ENCODE measurements at regions not wholly inside any gene's neighbourhood (a gene's known extent, or its start where the extent isn't known, plus 50 kb on each side); places are given as distances from the start of the nearest gene placed in this dataset.
A peak's percentile ranks its signal among the peaks of the same experiment; 100 is the strongest.

DNA sequence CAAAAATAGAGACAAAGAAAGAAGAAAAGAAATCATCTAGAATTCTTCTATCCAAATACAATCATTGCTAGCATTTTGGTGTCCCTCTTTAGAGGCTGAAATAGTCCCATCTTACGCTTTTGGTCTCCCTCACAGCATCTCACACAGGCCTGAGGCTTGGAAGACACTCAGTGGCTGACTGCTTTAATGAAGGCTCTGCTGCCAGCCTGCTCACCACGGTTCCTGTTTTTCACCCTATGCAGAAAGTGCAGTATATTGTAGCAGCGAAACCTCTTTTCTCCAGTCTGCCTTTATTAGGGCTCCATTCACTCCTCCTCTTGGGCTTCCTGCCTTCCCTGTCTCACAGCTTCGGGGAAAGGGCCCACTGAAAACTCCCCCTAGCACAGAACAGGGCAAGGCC lies 102.2 kb downstream of the JCAD start:
- WGBS = 78% methylated on average over 4 of the region's 4 CpGs
- no peak for DNase-seq (ENCODE audit: low spot score)
- no peaks in the 10 kb centered on the region for H3K9me3 ChIP-seq (ENCODE audit: control insufficient read depth in 4 of 4, low read length in 3 of 4)
- H3K9ac ChIP-seq (ENCODE audit: low read depth in 1 of 2, low read length in 2 of 2) = peak overlapping the region in 1 of 2 donors; percentile 49
- no peaks in the 10 kb centered on the region for H3K27me3 ChIP-seq (ENCODE audit: control insufficient read depth in 4 of 4, insufficient read depth in 4 of 4, low read length in 3 of 4)
- H3K36me3 ChIP-seq (ENCODE audit: control insufficient read depth in 4 of 4, insufficient read depth in 3 of 4, low read depth in 1 of 4, low read length in 3 of 4) = no peaks in the 10 kb centered on the region
- TF ChIP-seq RAD21 (IDR thresholded peaks at IDR 0.05) = no peak
- H3K27ac ChIP-seq (ENCODE audit: low read depth in 1 of 2, low read length in 2 of 2) = peak overlapping the region; percentile 78 to 89
- H3K4me3 ChIP-seq (ENCODE audit: low read depth in 1 of 3, low read length in 3 of 3) = no peak overlapping the region
- peaks cover 10 to 46% (median 32%) of the 10 kb centered on the region in 4 donors for H3K4me1 ChIP-seq (ENCODE audit: control insufficient read depth in 4 of 4, insufficient read depth in 4 of 4, low read length in 3 of 4)

DNA sequence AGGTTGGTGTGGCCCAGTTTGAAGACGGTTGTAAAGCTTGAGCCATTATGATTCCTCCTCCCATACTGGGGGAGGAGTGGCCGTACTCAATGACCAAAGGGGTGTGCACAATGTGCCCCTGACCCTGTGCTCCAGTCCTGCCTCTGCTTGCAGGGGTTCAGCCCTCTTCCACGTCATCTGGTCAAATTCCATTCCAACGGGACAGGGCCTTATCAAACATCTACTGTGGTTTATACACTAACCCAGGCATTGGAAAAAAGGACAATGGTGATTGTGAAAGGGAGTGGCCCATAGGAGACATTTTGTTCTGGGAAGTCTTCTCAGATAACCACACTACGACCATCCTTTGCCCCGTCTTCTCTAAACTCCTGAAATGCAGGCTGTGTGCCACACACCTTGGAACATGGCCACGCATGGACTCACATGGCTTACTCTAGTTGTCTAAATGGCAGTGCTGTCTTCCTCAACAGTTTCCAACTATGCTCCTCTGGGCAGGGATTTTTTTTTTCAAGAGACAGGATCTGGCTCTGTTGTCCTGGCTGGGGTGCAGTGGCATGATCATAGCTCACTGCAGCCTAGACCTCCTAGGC lies 103.0 kb downstream of the JCAD start:
- peak in 1 of 2 donors; percentile 48 for TF ChIP-seq GABPA (IDR thresholded peaks at IDR 0.05 in 1 of 2, conservative IDR thresholded peaks at IDR 0.05 in 1 of 2)
- TF ChIP-seq YY1 (IDR thresholded peaks at IDR 0.05) = peak; percentile 97
- peak; percentile 72 for TF ChIP-seq NR2F2 (IDR thresholded peaks at IDR 0.05)
- peak; percentile 56 to 88 for TF ChIP-seq EGR1 (IDR thresholded peaks at IDR 0.05; ENCODE audit: low read depth in 2 of 2)
- TF ChIP-seq, protein P1, sequence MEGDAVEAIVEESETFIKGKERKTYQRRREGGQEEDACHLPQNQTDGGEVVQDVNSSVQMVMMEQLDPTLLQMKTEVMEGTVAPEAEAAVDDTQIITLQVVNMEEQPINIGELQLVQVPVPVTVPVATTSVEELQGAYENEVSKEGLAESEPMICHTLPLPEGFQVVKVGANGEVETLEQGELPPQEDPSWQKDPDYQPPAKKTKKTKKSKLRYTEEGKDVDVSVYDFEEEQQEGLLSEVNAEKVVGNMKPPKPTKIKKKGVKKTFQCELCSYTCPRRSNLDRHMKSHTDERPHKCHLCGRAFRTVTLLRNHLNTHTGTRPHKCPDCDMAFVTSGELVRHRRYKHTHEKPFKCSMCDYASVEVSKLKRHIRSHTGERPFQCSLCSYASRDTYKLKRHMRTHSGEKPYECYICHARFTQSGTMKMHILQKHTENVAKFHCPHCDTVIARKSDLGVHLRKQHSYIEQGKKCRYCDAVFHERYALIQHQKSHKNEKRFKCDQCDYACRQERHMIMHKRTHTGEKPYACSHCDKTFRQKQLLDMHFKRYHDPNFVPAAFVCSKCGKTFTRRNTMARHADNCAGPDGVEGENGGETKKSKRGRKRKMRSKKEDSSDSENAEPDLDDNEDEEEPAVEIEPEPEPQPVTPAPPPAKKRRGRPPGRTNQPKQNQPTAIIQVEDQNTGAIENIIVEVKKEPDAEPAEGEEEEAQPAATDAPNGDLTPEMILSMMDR (IDR thresholded peaks at IDR 0.05; ENCODE audit: low read depth, low read length, missing input control) = no peak
- peak; percentile 100 for TF ChIP-seq SP1 (IDR thresholded peaks at IDR 0.05)
- peak; percentile 80 for TF ChIP-seq FOXA2 (IDR thresholded peaks at IDR 0.05)
- TF ChIP-seq TAF1 (conservative IDR thresholded peaks at IDR 0.05) = no peak
- peak; percentile 99 for TF ChIP-seq HNF4G (IDR thresholded peaks at IDR 0.05)
- TF ChIP-seq, protein P2, sequence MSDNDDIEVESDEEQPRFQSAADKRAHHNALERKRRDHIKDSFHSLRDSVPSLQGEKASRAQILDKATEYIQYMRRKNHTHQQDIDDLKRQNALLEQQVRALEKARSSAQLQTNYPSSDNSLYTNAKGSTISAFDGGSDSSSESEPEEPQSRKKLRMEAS (IDR thresholded peaks at IDR 0.05) = peak; percentile 88
- peak; percentile 99 for TF ChIP-seq RXRA (IDR thresholded peaks at IDR 0.05)
- TF ChIP-seq, protein P3, sequence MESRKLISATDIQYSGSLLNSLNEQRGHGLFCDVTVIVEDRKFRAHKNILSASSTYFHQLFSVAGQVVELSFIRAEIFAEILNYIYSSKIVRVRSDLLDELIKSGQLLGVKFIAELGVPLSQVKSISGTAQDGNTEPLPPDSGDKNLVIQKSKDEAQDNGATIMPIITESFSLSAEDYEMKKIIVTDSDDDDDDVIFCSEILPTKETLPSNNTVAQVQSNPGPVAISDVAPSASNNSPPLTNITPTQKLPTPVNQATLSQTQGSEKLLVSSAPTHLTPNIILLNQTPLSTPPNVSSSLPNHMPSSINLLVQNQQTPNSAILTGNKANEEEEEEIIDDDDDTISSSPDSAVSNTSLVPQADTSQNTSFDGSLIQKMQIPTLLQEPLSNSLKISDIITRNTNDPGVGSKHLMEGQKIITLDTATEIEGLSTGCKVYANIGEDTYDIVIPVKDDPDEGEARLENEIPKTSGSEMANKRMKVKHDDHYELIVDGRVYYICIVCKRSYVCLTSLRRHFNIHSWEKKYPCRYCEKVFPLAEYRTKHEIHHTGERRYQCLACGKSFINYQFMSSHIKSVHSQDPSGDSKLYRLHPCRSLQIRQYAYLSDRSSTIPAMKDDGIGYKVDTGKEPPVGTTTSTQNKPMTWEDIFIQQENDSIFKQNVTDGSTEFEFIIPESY (IDR thresholded peaks at IDR 0.05) = peak; percentile 92
- TF ChIP-seq FOXA1 (IDR thresholded peaks at IDR 0.05) = peak; percentile 69
- TF ChIP-seq, protein P4, sequence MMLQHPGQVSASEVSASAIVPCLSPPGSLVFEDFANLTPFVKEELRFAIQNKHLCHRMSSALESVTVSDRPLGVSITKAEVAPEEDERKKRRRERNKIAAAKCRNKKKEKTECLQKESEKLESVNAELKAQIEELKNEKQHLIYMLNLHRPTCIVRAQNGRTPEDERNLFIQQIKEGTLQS (IDR thresholded peaks at IDR 0.05) = peak; percentile 86
- TF ChIP-seq, protein P5, sequence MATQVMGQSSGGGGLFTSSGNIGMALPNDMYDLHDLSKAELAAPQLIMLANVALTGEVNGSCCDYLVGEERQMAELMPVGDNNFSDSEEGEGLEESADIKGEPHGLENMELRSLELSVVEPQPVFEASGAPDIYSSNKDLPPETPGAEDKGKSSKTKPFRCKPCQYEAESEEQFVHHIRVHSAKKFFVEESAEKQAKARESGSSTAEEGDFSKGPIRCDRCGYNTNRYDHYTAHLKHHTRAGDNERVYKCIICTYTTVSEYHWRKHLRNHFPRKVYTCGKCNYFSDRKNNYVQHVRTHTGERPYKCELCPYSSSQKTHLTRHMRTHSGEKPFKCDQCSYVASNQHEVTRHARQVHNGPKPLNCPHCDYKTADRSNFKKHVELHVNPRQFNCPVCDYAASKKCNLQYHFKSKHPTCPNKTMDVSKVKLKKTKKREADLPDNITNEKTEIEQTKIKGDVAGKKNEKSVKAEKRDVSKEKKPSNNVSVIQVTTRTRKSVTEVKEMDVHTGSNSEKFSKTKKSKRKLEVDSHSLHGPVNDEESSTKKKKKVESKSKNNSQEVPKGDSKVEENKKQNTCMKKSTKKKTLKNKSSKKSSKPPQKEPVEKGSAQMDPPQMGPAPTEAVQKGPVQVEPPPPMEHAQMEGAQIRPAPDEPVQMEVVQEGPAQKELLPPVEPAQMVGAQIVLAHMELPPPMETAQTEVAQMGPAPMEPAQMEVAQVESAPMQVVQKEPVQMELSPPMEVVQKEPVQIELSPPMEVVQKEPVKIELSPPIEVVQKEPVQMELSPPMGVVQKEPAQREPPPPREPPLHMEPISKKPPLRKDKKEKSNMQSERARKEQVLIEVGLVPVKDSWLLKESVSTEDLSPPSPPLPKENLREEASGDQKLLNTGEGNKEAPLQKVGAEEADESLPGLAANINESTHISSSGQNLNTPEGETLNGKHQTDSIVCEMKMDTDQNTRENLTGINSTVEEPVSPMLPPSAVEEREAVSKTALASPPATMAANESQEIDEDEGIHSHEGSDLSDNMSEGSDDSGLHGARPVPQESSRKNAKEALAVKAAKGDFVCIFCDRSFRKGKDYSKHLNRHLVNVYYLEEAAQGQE (IDR thresholded peaks at IDR 0.05) = peak; percentile 82
- peak; percentile 87 to 94 for TF ChIP-seq JUND (IDR thresholded peaks at IDR 0.05)
- peak; percentile 62 to 66 for TF ChIP-seq RAD21 (IDR thresholded peaks at IDR 0.05)
- TF ChIP-seq HNF4A (conservative IDR thresholded peaks at IDR 0.05) = peak; percentile 98 to 99
- Histone ChIP-seq H3K27me3 (ENCODE audit: control insufficient read depth in 4 of 4, insufficient read depth in 4 of 4, low read length in 3 of 4) (no peaks in the 10 kb centered on the region), H3K36me3 (ENCODE audit: control insufficient read depth in 4 of 4, insufficient read depth in 3 of 4, low read depth in 1 of 4, low read length in 3 of 4) (no peaks in the 10 kb centered on the region), H3K9me3 (ENCODE audit: control insufficient read depth in 4 of 4, low read length in 3 of 4) (no peaks in the 10 kb centered on the region), H3K9ac (ENCODE audit: low read depth in 1 of 2, low read length in 2 of 2) (no peak overlapping the region), H3K27ac (ENCODE audit: low read depth in 1 of 2, low read length in 2 of 2) (peak overlapping the region; percentile 69 to 89), H3K4me3 (ENCODE audit: low read depth in 1 of 3, low read length in 3 of 3) (no peak overlapping the region), H3K4me1 (ENCODE audit: control insufficient read depth in 4 of 4, insufficient read depth in 4 of 4, low read length in 3 of 4) (peaks cover 15 to 52% (median 32%) of the 10 kb centered on the region in 4 donors)
- DNase-seq (ENCODE audit: low spot score) = no peak
- 38% methylated on average over 7 of the region's 7 CpGs for WGBS
